ENCODE measurements at regions not wholly inside any gene's neighbourhood (a gene's known extent, or its start where the extent isn't known, plus 50 kb on each side); places are given as distances from the start of the nearest gene placed in this dataset.

GRCh38 chr2:120438301-120439066 is 92.5 kb downstream of the INHBB start:
- ChIA-PET CTCF (no interaction called here), POLR2A (no interaction called here)

DNA sequence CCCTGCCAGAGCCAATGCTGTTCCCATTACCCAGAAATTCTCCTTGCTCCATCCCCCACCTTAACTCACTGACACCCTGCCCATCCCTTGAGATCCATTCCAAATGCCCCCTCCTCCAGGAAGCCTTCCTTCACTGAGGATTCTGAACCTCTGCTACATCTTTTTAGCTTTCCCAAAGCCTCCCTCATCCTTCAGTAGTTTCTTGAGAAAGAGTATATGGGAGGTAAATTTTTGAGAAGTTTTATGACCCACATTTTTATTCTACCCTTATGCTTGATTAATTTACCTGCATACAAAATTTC is 93.1 kb downstream of the INHBB start:
- ChIA-PET CTCF (no interaction called here), POLR2A (no interaction called here)

GRCh38 chr2:120439637-120440384 is 93.9 kb downstream of the INHBB start:
- ChIA-PET CTCF (no interaction called here), POLR2A (no interaction called here)

DNA sequence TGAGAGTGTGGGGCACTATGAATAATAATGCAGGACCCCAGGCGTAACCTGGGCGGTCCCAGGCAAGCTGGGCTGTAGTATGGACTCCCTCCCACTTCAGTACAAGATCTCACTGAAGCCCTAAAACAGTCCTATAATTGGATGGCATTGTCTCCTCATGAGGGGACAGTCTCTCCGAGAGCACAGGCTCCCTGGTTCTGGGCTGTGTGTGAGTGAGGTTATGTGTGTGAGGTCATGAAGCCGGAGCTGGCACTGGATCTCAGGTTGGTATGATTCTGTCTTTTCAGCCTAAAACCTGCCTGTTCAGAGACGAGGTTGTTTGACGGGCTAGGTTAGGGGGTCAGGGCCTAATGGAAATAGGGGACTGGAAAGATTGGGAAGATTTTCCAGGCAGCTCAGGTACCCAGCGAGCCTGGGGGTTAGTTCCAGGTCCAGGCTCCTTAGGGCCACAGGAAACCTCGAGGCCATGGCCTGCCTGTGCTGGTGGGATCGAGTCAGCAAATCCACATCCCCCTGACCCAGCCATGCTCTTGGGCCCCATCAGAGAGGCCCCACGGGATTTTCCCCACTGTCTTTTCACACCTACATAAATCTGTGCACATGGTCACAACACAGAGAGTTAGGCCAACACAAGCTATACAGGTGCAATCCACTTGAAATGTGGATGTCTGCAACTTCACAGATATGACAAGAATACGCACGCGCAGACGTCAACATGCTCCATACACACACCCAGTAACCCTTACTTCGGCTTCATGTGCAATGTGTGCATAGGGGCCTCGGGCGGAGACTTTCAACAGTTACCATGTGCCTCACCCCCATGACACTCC is 94.8 kb downstream of the INHBB start:
- POLR2A ChIA-PET = no interaction called here
- CTCF ChIA-PET = interaction anchor here (0.6 kb wide), 1 partner anchor 8 kb away, joined by 3 read pairs; no protein-coding TSS in a partner anchor

DNA sequence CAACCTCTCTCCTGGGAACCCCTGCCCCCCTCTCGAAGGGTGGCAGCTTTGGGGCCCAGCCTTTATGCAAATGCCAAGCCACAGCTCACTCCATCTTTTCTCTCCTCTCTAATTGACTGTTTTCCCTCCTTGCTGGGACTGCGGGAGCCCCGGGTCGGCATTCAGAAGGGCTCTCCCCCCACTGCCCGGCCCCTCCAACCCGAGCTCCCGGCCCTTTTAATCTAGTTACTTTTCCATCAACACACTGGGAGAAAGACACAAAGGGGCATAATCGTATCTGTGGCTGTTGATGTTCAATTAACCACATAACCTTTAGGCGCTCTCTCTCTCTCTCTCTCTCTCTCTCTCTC is 95.4 kb downstream of the INHBB start:
- POLR2A ChIA-PET = no interaction called here
- CTCF ChIA-PET = interaction anchor here (0.6 kb wide), 1 partner anchor 8 kb away, joined by 3 read pairs; no protein-coding TSS in a partner anchor

GRCh38 chr2:120441744-120442471 is 96.0 kb downstream of the INHBB start:
- POLR2A ChIA-PET = no interaction called here
- CTCF ChIA-PET = no interaction called here

DNA sequence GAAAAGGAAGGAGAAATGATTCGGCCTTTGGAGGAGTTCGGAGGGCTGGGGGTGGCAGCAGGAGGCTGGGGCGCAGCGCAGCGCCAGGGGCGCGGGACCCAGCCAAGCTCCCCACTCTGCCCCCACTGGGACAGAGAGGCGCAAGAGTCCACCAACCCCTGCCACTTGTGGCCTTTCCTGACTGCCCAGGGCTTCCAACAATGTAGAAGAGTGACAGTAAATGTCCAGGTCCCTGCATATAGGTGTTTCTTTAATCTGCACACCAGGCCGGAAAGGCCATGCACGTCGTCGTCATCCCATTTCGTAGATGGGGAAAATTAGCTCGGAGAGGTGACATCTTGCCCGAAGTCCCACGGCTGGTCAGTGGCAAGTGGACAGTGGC is 96.6 kb downstream of the INHBB start:
- POLR2A ChIA-PET = no interaction called here
- CTCF ChIA-PET = no interaction called here

DNA sequence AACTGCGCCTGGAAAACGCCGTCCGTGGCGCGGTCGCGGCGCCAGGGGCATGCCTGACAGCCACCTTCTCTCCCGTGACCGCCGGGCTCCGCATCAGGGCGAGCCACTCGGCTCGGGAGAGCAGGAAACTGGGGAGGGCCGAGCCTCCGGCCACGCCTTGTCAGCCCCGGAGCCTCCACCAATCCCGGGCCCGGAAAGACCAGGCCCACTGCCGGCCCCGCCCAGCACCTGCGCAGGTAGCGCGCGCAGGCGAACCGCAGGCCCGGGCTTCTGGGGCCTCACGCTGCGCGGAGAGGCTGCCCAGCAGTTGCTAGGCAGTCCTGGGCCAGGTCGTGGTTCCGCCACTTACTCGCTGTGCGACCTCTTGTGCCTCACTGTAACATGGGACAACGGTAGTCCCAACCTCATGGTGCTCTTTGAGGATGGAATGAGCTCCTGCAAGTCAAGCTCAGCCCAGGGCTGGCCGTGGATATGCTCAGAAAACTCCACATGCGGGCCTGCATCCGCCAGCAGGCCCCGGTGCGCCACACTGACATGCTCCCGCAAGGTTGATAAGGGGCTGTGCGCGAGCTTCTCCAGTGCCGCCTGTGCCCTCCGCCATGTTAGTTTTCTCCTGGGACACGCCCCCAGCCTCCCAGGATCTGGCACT is 97.1 kb downstream of the INHBB start:
- CTCF ChIA-PET = no interaction called here
- POLR2A ChIA-PET = no interaction called here

DNA sequence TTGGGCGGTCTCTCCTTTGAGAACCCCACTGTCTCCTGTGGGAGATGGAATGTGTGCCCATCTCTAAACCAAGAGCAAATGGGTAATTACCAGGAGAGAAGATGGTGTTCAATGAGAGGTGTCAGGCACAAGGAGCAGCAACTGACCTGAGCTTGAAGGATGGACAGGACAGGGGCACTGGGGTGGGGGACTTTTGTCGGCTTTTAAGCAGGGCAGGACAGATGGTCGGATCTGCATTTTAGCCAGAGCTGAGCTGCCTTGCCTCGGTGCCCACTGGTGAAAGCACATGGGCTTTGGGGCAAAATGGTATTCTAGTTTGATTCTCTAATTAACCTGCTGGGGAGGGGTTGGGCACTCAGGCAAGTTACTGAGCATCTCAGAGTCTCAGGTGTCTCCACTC is 98.0 kb downstream of the INHBB start:
- CTCF ChIA-PET = interaction anchor here (0.6 kb wide), 1 partner anchor 131 kb away, joined by 3 read pairs; no protein-coding TSS in a partner anchor
- POLR2A ChIA-PET = no interaction called here

- CTCF ChIA-PET = no interaction called here
- POLR2A ChIA-PET = no interaction called here
Measured at GRCh38 chr2:120444691-120445240, 98.8 kb downstream of the INHBB start.

- ChIA-PET CTCF (no interaction called here), POLR2A (no interaction called here)
Measured at GRCh38 chr2:120445449-120446143, 99.7 kb downstream of the INHBB start.

- ChIA-PET CTCF (no interaction called here), POLR2A (no interaction called here)
Measured at GRCh38 chr2:120446236-120447126, 100.5 kb downstream of the INHBB start.

- ChIA-PET POLR2A (no interaction called here), CTCF (no interaction called here)
Measured at GRCh38 chr2:120447127-120447785, 101.3 kb downstream of the INHBB start.

DNA sequence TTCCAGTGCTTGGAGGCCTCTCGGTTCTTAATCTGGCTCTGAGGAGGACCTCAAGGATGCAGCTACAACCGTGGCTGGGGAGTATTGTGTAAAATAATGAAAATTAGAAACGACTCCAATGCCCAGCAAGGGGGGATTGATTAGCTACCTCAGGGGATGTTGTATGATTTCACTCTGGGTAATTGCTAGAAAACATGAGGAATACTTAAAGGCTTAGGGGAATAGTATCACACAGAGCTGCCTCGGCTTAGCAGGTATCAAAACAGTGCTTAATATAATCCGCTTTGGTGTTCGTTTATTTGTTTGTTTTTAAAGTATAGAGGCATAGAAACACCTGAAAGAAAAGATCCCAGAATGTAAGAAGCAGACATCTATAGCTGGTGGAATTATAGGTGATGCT is 102.5 kb downstream of the INHBB start:
- ChIA-PET POLR2A (no interaction called here), CTCF (no interaction called here)

DNA sequence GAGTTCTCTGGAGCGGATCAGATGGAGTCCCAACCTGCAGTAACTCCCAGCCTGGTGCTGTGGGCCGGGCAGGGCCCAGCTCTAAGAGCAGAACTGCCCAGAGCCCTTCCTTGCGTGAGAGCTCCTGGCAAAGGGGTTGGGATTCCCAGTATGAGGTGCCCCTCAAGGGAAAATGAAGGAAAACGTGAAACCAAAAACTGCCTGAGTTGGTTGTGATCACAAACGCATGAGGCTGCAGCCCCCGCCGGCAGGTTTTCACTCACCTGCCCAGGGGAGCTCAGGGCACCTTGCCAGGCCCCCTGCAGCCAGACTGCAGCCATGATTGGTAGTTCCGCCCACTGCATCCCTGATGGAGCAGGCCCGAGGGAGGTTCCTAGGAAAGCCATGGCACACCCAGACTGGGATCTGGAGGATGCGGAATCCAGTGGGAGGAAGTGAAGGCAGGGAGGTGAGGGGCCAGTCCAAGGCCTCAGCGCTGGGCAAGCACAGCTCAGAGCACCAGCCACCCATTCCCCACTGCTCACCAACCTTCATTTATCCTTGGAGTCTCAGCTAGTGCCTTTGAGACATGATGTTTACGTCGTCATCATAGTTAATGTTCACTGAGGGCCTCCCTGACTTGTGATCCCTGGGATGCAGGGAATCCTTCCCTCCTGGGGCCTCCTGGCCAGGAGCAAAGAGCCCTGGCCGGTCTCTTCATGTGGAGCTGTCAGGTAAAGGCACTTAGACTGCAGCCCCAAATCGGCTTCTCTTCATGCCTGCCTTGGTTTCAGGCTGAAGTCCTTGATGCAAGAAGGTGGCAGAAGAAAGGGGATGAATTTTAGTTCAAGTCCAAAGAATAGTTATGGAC is 103.2 kb downstream of the INHBB start:
- ChIA-PET CTCF (no interaction called here), POLR2A (no interaction called here)

DNA sequence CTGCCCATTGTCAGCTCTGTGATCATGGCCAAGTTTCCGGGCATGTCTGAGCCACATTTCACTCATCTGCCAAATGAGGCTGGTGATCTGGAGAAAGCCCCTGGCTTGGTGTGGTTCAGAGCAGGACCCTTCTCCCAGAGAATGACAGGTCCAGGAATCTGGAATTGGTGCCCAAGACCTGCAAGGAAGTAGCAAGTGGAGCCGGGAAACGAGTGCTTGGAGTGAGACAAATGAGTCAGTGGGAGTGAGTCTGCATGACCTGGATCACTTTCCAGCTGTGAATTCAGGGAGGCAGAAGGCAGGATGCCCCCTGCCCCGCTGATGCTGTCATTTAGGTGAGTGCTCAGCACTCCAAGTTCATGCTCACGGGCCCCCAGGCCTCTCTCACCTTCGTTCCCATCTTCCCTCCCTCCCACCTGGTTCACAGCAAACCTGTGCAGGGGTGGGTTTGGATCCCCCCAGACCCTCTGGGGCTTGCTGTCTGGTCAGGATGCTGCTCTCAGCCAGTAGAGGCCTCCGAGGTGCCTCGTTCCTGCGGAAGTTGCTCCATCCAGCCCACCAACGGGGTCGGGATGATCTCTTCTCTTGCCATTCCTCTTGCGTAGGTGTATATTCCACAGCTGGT is 104.4 kb downstream of the INHBB start:
- CTCF ChIA-PET = no interaction called here

More for the DNA sequence above, 104.4 kb downstream of the INHBB start:
- POLR2A ChIA-PET = no interaction called here

All from activated CD8-positive, alpha-beta memory T cell treated with anti-CD3 and anti-CD28 coated beads for 36 hours (primary cell).